PC-9 (cell line): ENCODE measurements at regions not wholly inside any gene's neighbourhood (a gene's known extent, or its start where the extent isn't known, plus 50 kb on each side); places are given as distances from the start of the nearest gene placed in this dataset.

ENCODE experiments used
- BruUV-seq: library from RNA; stranded (reverse); fragments of 400-500 nt; replicated peaks from 2 replicates; lab custom pipeline; 2021; lab: Mats Ljungman, UMichigan
- CTCF ChIA-PET: fragments of 300-600 bp; sonication (Branson Sonifier 250); formaldehyde crosslinking; loops from one replicate; lab custom pipeline; 2022; ENCODE audit warnings: antibody characterized with exemption; lab: Charles Lee
- POLR2A ChIA-PET: fragments of 300-600 bp; sonication (Branson Sonifier 250); formaldehyde crosslinking; loops from one replicate; lab custom pipeline; 2022; ENCODE audit warnings: antibody characterized with exemption; ENCODE audit not compliant: unreplicated experiment; lab: Charles Lee
- DNase-seq, 2 experiments: peaks; one replicate each; pipeline versions ENCODE4 v3.0.0 to v3.0.0-alpha.2; 2015 to 2022; ENCODE audit warnings: mixed read lengths in 1 of 2
- H2AFZ ChIP-seq: fragments of 200-600 bp; sonication (generic); 2 replicates; pipeline ENCODE4 v1.8.1; 2017; ENCODE audit warnings: antibody characterized with exemption
- H3F3A ChIP-seq: fragments of 200-600 bp; sonication (generic); 2 replicates; pipeline ENCODE4 v1.8.1; 2017; ENCODE audit warnings: antibody characterized with exemption, mild to moderate bottlenecking, low read depth; ENCODE audit not compliant: insufficient read depth
- H3K27ac ChIP-seq: fragments of 200-600 bp; sonication (generic); 2 replicates; pipeline ENCODE4 v1.6.1; 2016; ENCODE audit warnings: mixed run types
- H3K27me3 ChIP-seq: fragments of 200-600 bp; sonication (generic); 2 replicates; pipeline ENCODE4 v1.6.1; 2016; ENCODE audit warnings: low read depth, mixed run types; ENCODE audit not compliant: insufficient read depth
- H3K36me3 ChIP-seq: fragments of 200-600 bp; sonication (generic); 2 replicates; pipeline ENCODE4 v1.6.1; 2016; ENCODE audit warnings: low read depth, mixed run types
- H3K4me1 ChIP-seq: fragments of 200-600 bp; sonication (generic); replicated peaks from 2 replicates; pipeline ENCODE4 v1.6.1; 2016; ENCODE audit warnings: mixed run types; ENCODE audit not compliant: insufficient read depth
- H3K4me2 ChIP-seq: fragments of 200-600 bp; sonication (generic); 2 replicates; pipeline ENCODE4 v1.6.1; 2017; ENCODE audit warnings: mixed run types
- H3K4me3 ChIP-seq: fragments of 200-600 bp; sonication (generic); 2 replicates; pipeline ENCODE4 v1.6.1; 2016; ENCODE audit warnings: mixed run types
- H3K79me2 ChIP-seq: fragments of 200-600 bp; sonication (generic); 2 replicates; pipeline ENCODE4 v1.6.1; 2017; ENCODE audit warnings: low read depth, mixed run types
- H3K9me2 ChIP-seq: fragments of 200-600 bp; sonication (generic); 2 replicates; pipeline ENCODE4 v1.8.1; 2017; ENCODE audit warnings: mild to moderate bottlenecking; ENCODE audit not compliant: insufficient read depth
- H3K9me3 ChIP-seq: fragments of 200-600 bp; sonication (generic); 2 replicates; pipeline ENCODE4 v1.8.1; 2016; ENCODE audit warnings: low read depth; ENCODE audit not compliant: insufficient read depth
- H4K20me1 ChIP-seq: fragments of 200-600 bp; sonication (generic); 2 replicates; pipeline ENCODE4 v1.8.1; 2017; ENCODE audit not compliant: insufficient read depth
- EZH2 ChIP-seq: fragments of 200-600 bp; sonication (generic); IDR thresholded peaks from 2 replicates; pipeline ENCODE4 v1.8.0; 2017; ENCODE audit warnings: antibody characterized with exemption, low read depth
- intact Hi-C: fragments of 100-400 bp; cut with micrococcal nuclease; formaldehyde crosslinking; loops from one replicate; pipeline ENCODE4 v1.10.0; 2022; ENCODE audit not compliant: unreplicated experiment
- TF ChIP-seq, protein P1 (sequence below): fragments of 200-600 bp; sonication (generic); conservative IDR thresholded peaks from 2 replicates; pipeline ENCODE4 v1.6.1; 2017; ENCODE audit warnings: mixed run types, antibody characterized with exemption, mild to moderate bottlenecking, moderate library complexity

GRCh38 chr6:102485480-102485879 is 1092.0 kb downstream of the GRIK2 start:
- H3K79me2 ChIP-seq: no peaks in the 10 kb centered on the region
- intact Hi-C loops: no loop called here
- CTCF ChIA-PET: no interaction called here

DNA sequence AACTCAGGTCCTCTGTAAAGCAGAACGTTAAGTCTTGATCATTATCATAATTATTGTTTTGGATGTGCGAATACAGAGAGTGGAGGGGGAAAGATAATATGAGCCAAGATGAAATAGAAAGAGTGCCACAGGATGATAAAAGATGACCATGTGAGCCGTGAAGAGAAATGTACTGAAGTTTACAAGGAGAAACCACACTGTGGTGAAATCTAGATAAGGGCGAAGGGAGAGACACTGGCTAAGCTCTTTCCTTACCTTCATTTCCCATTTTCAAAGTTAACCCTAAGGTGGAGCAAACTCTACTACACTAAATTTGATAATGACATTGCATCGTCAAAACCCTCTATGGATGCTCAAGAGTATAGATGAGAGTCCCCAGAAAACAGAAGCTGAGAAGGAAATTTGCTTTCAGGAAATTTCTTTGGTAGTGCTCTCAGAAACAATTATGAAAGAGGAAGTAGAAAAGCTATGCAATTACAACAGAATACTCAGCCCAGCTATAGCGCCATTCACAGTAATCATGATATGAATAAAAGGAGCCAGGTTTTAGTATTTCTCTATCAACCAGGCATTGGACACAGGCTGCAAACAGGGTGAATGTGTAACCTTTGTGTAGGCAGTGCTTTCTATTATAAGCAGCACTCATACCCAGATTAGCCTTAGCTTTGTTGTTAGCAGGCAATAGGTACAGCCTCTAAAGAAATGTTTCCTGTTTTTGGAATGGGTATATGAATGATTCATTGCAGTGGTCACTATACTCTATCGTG is 1080.7 kb downstream of the GRIK2 start:
- Histone ChIP-seq H3K79me2 (no peaks in the 10 kb centered on the region), H3K4me3 (no peak overlapping the region), H3K27me3 (no peaks in the 10 kb centered on the region), H3K36me3 (no peaks in the 10 kb centered on the region), H3K27ac (no peak overlapping the region), H2AFZ (no peak overlapping the region), H4K20me1 (no peaks in the 10 kb centered on the region), H3K9me3 (no peaks in the 10 kb centered on the region), H3K4me1 (no peaks in the 10 kb centered on the region), H3K9me2 (no peaks in the 10 kb centered on the region), H3K4me2 (no peak overlapping the region), H3F3A (no peaks in the 10 kb centered on the region)
- TF ChIP-seq, protein P1, sequence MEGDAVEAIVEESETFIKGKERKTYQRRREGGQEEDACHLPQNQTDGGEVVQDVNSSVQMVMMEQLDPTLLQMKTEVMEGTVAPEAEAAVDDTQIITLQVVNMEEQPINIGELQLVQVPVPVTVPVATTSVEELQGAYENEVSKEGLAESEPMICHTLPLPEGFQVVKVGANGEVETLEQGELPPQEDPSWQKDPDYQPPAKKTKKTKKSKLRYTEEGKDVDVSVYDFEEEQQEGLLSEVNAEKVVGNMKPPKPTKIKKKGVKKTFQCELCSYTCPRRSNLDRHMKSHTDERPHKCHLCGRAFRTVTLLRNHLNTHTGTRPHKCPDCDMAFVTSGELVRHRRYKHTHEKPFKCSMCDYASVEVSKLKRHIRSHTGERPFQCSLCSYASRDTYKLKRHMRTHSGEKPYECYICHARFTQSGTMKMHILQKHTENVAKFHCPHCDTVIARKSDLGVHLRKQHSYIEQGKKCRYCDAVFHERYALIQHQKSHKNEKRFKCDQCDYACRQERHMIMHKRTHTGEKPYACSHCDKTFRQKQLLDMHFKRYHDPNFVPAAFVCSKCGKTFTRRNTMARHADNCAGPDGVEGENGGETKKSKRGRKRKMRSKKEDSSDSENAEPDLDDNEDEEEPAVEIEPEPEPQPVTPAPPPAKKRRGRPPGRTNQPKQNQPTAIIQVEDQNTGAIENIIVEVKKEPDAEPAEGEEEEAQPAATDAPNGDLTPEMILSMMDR: no peak
- no peak for TF ChIP-seq EZH2
- POLR2A ChIA-PET: no interaction called here
- no peak for DNase-seq
- CTCF ChIA-PET: no interaction called here
- no TSS peak for BruUV-seq
- intact Hi-C loops: no loop called here

More at GRCh38 chr6:102485480-102485879, 1092.0 kb downstream of the GRIK2 start:
- H3K36me3 ChIP-seq: no peaks in the 10 kb centered on the region
- no peak overlapping the region for H3K27ac ChIP-seq
- no peak for DNase-seq
- no peaks in the 10 kb centered on the region for H3K9me3 ChIP-seq
- H4K20me1 ChIP-seq: no peaks in the 10 kb centered on the region
- no peaks in the 10 kb centered on the region for H3K9me2 ChIP-seq
- H3K27me3 ChIP-seq: no peaks in the 10 kb centered on the region
- no peaks in the 10 kb centered on the region for H3K4me1 ChIP-seq
- H3K4me2 ChIP-seq: no peak overlapping the region
- no peak for TF ChIP-seq EZH2
- TF ChIP-seq, protein P1: no peak
- H3F3A ChIP-seq: no peaks in the 10 kb centered on the region
- no peak overlapping the region for H3K4me3 ChIP-seq
- no peak overlapping the region for H2AFZ ChIP-seq
- POLR2A ChIA-PET: no interaction called here
- BruUV-seq: no TSS peak

GRCh38 chr6:102458990-102459389 is 1065.5 kb downstream of the GRIK2 start:
- no peak overlapping the region for H2AFZ ChIP-seq
- H3K79me2 ChIP-seq: no peaks in the 10 kb centered on the region
- no peak for DNase-seq
- H3K4me3 ChIP-seq: no peak overlapping the region
- ChIA-PET CTCF (no interaction called here), POLR2A (no interaction called here)
- H3K9me3 ChIP-seq: no peaks in the 10 kb centered on the region
- no TSS peak for BruUV-seq
- H3K27me3 ChIP-seq: no peaks in the 10 kb centered on the region
- no peak overlapping the region for H3K4me2 ChIP-seq
- H3K27ac ChIP-seq: no peak overlapping the region
- intact Hi-C loops: no loop called here
- H3K36me3 ChIP-seq: no peaks in the 10 kb centered on the region
- no peaks in the 10 kb centered on the region for H4K20me1 ChIP-seq
- no peaks in the 10 kb centered on the region for H3K4me1 ChIP-seq
- no peaks in the 10 kb centered on the region for H3K9me2 ChIP-seq
- TF ChIP-seq EZH2: no peak
- TF ChIP-seq, protein P1: no peak
- H3F3A ChIP-seq: no peaks in the 10 kb centered on the region
